Gastrocnemius medialis (tissue), 4 donors: ENCODE measurements at regions not wholly inside any gene's neighbourhood (a gene's known extent, or its start where the extent isn't known, plus 50 kb on each side); places are given as distances from the start of the nearest gene placed in this dataset.

Experiments
- ATAC-seq, 2 donors: fragments of 150-250 bp; one replicate each; pipeline ENCODE4 v1.9.1; 2016
- DNase-seq, 2 donors: peaks; one replicate each; pipeline ENCODE4 v3.0.0-alpha.2; 2019
- H3K27ac ChIP-seq, 4 donors: fragments of 200-600 bp; sonication (generic); 1 replicate in 1 of 4; 2 replicates in 3 of 4; pipeline ENCODE4 v1.5.1; 2016 to 2018; ENCODE audit warnings: mild to moderate bottlenecking in 2 of 4, moderate library complexity in 1 of 4
- H3K27me3 ChIP-seq, 3 donors: fragments of 200-600 bp; sonication (generic) in 2 of 3; 1 replicate in 1 of 3; 2 replicates in 2 of 3; pipeline versions ENCODE4 v1.5.1 to v1.6.0; 2016 to 2019; ENCODE audit warnings: mild to moderate bottlenecking in 1 of 3, moderate library complexity in 1 of 3
- H3K36me3 ChIP-seq, 2 donors: fragments of 200-600 bp; sonication (generic) in 1 of 2; one replicate each; pipeline ENCODE4 v1.5.1; 2017 to 2018
- H3K4me1 ChIP-seq, 2 donors: fragments of 200-600 bp; sonication (generic) in 1 of 2; one replicate each; pipeline ENCODE4 v1.5.1; 2016 to 2017; ENCODE audit warnings: mild to moderate bottlenecking in 2 of 2
- H3K4me3 ChIP-seq, 4 donors: fragments of 200-600 bp; sonication (generic) in 3 of 4; 1 replicate in 1 of 4; 2 replicates in 3 of 4; pipeline ENCODE4 v1.5.1; 2016 to 2019; ENCODE audit warnings: mild to moderate bottlenecking in 2 of 4
- H3K9me3 ChIP-seq, 3 donors: fragments of 200-600 bp; sonication (generic) in 2 of 3; 1 replicate in 1 of 3; 2 replicates in 2 of 3; pipeline ENCODE4 v1.5.1; 2016 to 2019
- CTCF ChIP-seq, 5 experiments: fragments of 450-650 bp in 3 of 5; fragments of 200-600 bp in 2 of 5; sonication (generic) in 2 of 5; IDR thresholded peaks in 4 of 5; conservative IDR thresholded peaks in 1 of 5; 1 replicate in 4 of 5; 2 replicates in 1 of 5; pipeline ENCODE4 v1.5.1; 2016 to 2019; ENCODE audit warnings: antibody characterized with exemption in 5 of 5, mild to moderate bottlenecking in 3 of 5, moderate library complexity in 3 of 5
- POLR2A ChIP-seq, 2 donors: fragments of 450-650 bp; IDR thresholded peaks; one replicate each; pipeline ENCODE4 v1.6.1; 2017; ENCODE audit warnings: antibody characterized with exemption in 2 of 2, mild to moderate bottlenecking in 2 of 2, moderate library complexity in 2 of 2
- in situ Hi-C, 4 donors: fragments of 200-750 bp; cut with MboI; loops; one replicate each; pipeline versions ENCODE4 v1.15.0 to v1.8.0; 2017; ENCODE audit warnings: low sequenced_read_pairs in 4 of 4
- intact Hi-C: fragments of 100-400 bp; cut with DNase I; formaldehyde crosslinking; loops from one replicate; pipeline ENCODE4 v1.15.1; 2023; ENCODE audit warnings: low total_unique reads

GRCh38 chr12:83365317-83365716 lies 678.6 kb downstream of the TMTC2 start:
- no peak overlapping the region for H3K27ac ChIP-seq
- no peak overlapping the region for H3K4me3 ChIP-seq
- intact Hi-C loops (no loop called here), in situ Hi-C loops (no loop called here)
- TF ChIP-seq CTCF (IDR thresholded peaks at IDR 0.05 in 4 of 5, conservative IDR thresholded peaks at IDR 0.05 in 1 of 5), result no peak
- no peak for TF ChIP-seq POLR2A (IDR thresholded peaks at IDR 0.05)
- no peak for DNase-seq
- no peaks in the 10 kb centered on the region for H3K4me1 ChIP-seq
- no peaks in the 10 kb centered on the region for H3K9me3 ChIP-seq
- no peak for ATAC-seq
- H3K27me3 ChIP-seq, result no peaks in the 10 kb centered on the region
- H3K36me3 ChIP-seq, result no peaks in the 10 kb centered on the region

- no peaks in the 10 kb centered on the region for H3K36me3 ChIP-seq
- DNase-seq, result no peak
- no peaks in the 10 kb centered on the region for H3K4me1 ChIP-seq
- no peak overlapping the region for H3K27ac ChIP-seq
- no peaks in the 10 kb centered on the region for H3K9me3 ChIP-seq
- in situ Hi-C loops (no loop called here), intact Hi-C loops (no loop called here)
- no peak for ATAC-seq
- H3K27me3 ChIP-seq, result no peaks in the 10 kb centered on the region
- H3K4me3 ChIP-seq, result no peak overlapping the region
- TF ChIP-seq POLR2A (IDR thresholded peaks at IDR 0.05) (no peak), CTCF (IDR thresholded peaks at IDR 0.05 in 4 of 5, conservative IDR thresholded peaks at IDR 0.05 in 1 of 5) (no peak)
Observed at GRCh38 chr12:83361475-83361874, 674.8 kb downstream of the TMTC2 start.

GRCh38 chr12:83361071-83361470 lies 674.4 kb downstream of the TMTC2 start:
- Histone ChIP-seq H3K9me3 (no peaks in the 10 kb centered on the region), H3K27me3 (no peaks in the 10 kb centered on the region), H3K27ac (no peak overlapping the region), H3K4me3 (no peak overlapping the region), H3K36me3 (no peaks in the 10 kb centered on the region), H3K4me1 (no peaks in the 10 kb centered on the region)
- no peak for DNase-seq
- TF ChIP-seq CTCF (IDR thresholded peaks at IDR 0.05 in 4 of 5, conservative IDR thresholded peaks at IDR 0.05 in 1 of 5) (no peak), POLR2A (IDR thresholded peaks at IDR 0.05) (no peak)
- intact Hi-C loops (no loop called here), in situ Hi-C loops (no loop called here)
- no peak for ATAC-seq

GRCh38 chr12:83349907-83350611 lies 663.4 kb downstream of the TMTC2 start:
- TF ChIP-seq CTCF (IDR thresholded peaks at IDR 0.05 in 4 of 5, conservative IDR thresholded peaks at IDR 0.05 in 1 of 5) (no peak), POLR2A (IDR thresholded peaks at IDR 0.05) (no peak)
- DNase-seq (no peak), ATAC-seq (no peak)
- Histone ChIP-seq H3K27ac (no peak overlapping the region), H3K4me1 (no peaks in the 10 kb centered on the region), H3K9me3 (no peaks in the 10 kb centered on the region), H3K4me3 (no peak overlapping the region), H3K27me3 (no peaks in the 10 kb centered on the region), H3K36me3 (no peaks in the 10 kb centered on the region)
- intact Hi-C loops (no loop called here), in situ Hi-C loops (no loop called here)

- DNase-seq (no peak), ATAC-seq (no peak)
- in situ Hi-C loops, result no loop called here
- Histone ChIP-seq H3K9me3 (no peaks in the 10 kb centered on the region), H3K27ac (no peak overlapping the region), H3K4me1 (no peaks in the 10 kb centered on the region), H3K36me3 (no peaks in the 10 kb centered on the region), H3K4me3 (no peak overlapping the region), H3K27me3 (no peaks in the 10 kb centered on the region)
- TF ChIP-seq CTCF (IDR thresholded peaks at IDR 0.05 in 4 of 5, conservative IDR thresholded peaks at IDR 0.05 in 1 of 5), result no peak
- TF ChIP-seq POLR2A (IDR thresholded peaks at IDR 0.05), result no peak
- intact Hi-C loops, result no loop called here
Observed at GRCh38 chr12:83346333-83346732, 659.6 kb downstream of the TMTC2 start.
